GM18907 (cell line): ENCODE measurements at regions not wholly inside any gene's neighbourhood (a gene's known extent, or its start where the extent isn't known, plus 50 kb on each side); places are given as distances from the start of the nearest gene placed in this dataset.

Experiments
- ATAC-seq: cut with Tn5 transposase; IDR thresholded peaks from one replicate; pipeline ENCODE4 v1.9.1; 2021; ENCODE audit warnings: mild to moderate bottlenecking, moderate library complexity; ENCODE audit not compliant: unreplicated experiment

DNA sequence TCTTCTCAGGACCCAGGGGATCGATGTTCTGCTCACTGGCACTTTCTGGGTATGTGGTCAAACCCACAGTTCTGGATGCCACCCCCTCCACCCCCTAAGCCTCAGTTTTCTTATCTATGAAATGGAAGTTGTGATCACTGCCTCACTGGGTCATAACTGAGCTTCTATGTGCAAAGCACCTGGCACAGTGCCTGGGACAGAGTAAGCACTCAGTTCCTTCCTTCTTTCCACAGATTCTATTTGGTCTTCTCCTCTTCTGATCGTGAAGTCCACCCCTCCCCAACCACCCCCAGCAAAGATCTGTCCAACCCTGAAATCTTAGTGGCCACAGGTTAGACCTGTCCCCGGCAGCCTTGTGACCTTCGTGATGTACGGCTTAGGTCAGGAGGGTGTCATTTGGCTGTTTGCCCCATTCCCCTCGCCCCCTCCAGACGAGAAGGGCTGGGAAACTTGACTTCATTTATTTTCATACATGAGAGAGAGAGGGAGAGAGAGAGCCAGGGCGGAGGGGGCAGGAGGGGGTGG is 181.4 kb downstream of the FGF18 start:
- no peak for ATAC-seq

DNA sequence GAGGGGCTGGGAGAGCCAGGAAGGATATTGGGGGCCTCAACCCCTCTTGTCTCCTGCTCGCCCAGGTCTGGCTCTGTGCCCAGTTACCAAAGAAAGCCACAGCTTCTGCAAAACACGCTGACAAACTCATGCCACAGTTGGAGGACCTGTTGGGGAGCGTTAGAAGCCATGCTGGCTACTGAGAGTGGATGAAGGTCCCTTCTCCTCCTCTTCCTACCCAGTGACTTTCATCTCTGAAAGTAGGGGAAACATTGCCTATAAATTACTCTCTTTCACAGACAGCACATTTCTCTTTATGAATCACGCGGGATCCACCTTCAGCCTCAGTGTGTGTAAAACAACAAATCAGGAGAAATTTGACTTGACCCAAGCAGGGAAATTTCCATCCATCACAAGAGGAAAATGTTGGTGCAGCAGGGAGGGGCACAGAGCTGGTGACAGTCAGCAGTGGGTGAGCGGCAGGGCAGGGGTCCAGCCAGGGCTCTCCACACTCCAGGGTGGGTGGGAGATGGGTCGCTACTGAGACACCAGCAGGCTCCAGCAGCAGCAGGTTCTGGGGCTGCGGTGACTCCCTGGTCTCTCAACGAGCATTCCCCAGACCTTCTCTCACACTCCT is 181.9 kb downstream of the FGF18 start:
- ATAC-seq, result no peak

DNA sequence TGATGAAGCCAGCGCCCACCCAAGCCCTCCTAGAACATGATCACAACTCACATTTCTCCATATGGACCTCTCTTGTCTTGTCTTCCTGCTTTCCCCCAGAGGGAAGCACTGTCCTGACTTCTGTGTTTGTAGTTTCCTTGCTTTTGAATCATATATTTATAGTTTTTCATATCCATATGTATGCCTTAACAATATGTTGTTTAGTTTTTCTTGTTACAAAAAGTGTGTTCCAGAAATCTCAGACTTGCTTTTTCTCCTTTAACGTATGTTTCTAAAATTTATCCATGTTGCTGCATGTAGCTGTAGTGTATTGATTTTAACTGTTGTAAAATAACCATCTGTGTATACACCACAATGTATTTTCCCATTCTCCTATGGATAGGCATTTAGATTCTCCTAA is 182.0 kb upstream of the SMIM23 start:
- no peak for ATAC-seq

DNA sequence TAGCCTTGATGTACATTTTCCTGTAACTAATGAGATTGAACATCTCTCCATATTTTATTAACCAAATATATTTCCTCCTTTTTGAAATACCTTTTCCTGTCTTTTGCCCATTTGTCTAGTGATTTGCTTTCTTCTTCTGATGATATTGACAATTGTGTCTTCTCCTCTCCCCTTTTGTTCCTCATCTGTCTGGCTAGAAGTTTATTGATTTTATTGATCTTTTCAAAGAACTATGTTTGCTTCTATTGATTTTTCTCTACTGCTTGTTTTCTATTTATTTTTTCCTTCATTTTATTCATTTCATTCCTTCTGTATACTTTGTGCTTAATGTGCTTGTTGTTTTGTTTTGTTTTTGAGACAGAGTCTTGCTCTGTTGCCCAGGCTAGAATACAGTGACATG is 181.4 kb upstream of the SMIM23 start:
- ATAC-seq, result no peak

DNA sequence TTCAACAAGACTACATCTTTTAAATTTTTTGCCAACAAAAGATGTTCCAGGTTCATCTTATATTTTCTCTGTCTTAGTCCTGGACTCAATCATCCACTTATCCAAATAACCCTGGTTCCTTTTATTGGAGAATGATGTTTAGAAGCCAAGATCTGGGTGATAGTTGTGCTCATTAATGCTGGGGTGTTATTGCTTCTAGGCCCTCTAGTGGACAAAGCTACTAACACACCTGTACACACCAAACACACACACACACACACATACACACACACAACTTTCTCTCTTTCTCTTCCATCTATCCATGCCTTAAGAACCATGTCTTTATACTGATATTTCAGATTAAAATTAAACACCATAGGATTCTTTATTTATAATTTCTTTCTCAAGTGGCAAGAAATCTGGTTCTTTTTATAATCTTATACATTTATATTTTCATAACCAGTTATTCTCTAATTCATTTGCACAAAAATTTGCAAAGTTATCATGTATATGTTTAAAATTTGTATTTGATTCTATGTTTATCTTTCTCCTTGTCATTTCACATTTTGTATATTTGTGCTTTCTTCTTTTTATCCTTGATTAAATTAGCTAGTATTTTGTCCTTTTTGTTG is 179.1 kb upstream of the SMIM23 start:
- ATAC-seq, result no peak

DNA sequence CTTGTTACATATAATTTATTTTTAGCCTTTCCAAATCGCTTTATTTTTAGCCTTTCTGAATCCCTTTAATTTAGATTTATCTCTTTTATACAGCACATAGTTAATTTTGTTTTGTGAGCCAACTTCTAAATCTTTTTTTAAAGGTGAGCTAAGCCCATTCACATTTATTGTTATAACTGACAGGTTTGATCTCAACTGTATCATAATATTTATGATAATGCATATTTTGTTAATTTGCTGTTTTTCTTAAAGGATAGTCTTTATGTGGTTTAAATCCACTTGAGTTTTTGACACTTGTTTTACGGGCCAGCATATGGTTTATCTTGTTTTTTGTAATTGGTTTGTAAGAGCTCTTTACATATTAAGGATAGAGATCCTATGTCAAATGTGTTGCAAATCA is 177.8 kb upstream of the SMIM23 start:
- no peak for ATAC-seq

DNA sequence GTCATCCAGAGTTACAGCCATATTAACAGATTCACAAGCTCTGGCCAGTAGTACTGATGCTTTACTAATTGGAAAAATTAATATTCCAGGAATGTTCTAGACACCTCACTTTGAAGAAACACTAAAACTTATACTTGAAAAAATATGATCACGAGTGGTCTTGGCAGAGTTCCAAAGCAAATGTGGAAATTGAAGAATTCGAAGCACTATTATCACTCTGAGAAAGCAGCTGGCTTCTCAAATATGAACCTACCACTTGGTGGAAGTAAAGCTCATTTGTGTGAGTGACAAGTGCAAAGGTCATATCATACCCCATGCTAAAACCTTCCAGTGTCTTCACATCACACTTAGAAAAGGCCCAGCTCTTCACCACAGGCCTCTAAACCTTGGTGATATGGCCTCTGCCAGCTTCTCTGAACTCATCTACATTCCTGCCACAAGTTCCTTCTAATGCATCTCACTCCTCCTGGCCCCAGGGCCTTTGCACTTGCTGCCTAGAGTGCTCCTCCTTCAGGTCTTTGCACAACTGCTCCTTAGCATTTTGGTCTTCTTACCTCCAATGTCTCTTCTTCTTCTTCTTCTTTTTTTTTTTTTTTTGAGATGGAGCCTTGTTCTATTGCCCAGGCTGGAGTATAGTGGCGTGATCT is 175.7 kb upstream of the SMIM23 start:
- ATAC-seq, result no peak

DNA sequence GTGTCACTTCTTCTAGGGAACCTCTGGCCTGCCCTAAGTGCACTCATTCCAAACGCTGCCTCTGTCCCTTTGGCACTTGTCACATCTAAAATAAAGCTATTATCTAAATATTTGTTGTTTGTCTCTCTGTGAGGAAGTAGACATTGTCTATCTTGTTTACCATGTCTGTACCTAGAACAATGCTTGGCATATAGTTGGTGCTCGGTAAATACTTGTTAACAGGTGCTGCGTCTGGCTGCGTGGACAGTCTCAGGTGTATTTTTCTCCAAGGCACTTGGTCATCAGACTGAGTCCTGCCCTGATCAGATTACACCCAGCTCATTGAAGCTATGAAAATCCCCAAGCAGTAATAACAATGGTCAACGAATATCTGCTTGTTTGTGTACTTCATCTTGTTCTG is 174.9 kb upstream of the SMIM23 start:
- no peak for ATAC-seq

DNA sequence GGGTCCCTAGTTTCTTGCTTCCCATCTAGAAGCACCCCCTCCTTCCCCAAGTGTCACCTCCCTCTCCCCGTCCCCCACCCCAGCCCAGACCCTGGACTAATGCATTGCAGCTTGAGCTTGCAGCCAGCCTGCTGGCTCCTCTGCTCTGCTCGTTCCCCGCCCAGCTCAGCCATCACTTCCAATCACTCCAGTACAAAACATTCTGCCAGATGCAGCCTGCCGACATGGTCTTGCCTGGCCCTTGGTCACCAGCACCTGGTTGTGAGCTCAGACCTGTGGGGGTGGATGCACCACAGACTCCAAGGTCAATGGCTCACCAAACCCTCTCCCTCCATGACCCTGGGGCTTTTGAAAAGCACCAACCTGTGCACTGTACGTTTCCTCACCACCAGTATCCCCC is 172.9 kb upstream of the SMIM23 start:
- no peak for ATAC-seq

DNA sequence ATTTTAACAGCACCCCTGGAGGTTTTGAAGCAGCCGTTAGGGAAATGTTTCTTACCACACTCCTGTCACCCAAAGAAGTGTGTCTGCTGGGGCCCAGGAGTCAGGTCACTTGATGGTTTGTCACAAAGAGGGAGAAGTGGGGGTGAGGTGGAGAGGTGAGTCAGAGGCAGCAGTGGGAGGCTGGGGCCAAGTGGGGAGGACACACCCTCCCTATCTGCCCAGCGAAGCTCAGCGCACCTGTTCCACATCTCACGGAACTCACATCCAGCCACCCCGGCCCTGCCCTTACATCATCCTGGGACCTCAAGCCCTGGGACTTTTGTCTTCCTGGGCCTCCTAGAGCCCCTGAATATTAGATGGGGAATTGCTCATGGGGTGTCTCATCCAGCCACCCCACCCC is 171.1 kb upstream of the SMIM23 start:
- no peak for ATAC-seq

DNA sequence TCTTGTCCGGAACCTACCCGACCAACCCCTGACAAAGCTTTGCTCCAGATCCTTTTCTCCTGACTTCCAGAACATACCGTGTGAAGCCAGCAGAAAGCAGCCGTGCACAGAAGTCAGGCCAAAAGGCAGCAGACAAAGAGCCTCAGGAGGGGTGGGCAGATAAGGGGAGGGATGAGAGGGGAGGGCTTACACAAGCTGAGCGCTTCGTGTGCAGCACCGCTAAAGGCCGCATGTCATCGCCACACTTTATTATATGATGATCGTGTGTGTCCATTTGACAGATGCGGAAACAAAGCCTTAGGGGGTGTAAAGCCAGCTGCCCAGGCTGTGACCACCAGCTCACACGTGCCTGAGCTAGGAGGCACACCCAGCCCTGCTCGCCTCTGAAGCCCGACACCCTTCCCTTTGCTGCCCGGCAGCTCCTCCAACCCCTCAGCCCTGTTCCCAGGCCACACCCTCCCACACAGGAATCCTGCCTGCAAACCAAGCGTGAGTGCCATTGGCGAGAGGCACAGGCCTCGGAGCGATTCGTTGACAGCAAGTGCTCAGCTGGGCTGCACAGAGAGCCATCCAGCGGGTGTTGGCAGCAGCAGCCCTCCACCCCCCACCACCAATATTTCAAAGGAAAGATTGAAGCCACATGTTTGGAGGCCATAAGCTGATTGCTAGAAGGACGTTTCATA is 170.5 kb upstream of the SMIM23 start:
- ATAC-seq, result no peak

DNA sequence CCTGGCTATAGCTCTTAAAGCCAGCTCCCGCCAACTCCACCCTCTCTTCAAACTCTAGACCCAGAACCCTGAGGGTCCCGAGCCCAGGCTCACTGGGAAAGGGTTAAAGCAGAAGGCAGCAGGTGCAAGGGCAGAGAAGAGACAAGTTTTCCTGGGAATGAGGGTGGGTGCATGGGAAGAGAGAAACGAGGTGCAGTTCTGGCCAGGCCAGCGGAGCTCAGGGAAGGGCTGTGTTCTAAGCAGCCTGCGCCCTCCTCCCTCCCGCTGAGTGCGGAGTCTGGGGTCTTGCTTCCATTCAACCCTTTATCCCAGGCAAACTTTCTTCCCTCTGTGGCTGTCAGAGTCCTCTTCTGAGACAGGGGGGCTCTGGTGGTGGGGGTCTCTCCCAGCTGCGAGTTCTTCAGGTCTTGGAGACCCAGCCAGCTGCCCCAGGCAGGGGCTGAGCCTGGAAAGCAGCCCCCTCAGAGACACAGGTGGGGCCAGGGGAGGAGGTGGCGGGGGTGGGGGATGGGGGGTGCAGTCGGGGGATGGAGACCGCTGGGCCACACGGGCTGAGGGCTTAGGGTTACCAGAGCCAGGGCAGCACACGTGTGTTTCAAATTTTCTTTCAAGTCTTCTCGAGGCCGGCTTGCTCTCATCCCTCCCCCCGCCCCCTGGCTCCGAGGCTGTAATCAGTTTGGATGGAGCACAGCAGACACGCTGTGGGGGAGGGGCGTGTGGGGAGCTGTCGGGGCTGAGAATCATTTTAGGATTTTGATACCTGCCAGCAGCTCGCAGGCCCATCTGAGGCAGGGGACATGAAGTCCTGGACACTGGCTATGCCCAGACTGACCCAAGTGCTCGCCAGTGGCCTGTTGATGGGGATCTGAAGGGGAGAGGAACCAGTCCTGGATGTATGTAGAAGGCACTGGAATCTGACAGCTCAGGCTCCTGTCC is 169.6 kb upstream of the SMIM23 start:
- no peak for ATAC-seq

DNA sequence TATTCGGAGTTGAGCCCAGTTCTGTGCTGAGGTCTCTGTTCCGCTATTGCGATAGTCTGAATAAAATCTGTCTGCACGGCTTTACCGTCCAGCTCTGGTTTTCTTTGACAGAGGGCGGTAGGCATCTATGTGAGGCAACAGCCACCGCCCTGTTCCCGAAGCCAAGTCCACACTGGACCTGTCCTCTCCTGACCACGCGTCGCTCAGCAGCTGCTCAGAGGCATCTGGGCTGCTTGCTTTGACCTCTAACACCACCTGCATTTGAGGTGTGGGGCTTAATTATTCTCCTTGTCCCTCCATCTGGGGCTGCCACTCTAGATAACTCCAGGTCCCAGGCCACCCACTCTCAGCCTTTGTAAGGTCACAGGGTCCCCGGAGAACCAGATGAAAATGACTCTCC is 168.4 kb upstream of the SMIM23 start:
- no peak for ATAC-seq

DNA sequence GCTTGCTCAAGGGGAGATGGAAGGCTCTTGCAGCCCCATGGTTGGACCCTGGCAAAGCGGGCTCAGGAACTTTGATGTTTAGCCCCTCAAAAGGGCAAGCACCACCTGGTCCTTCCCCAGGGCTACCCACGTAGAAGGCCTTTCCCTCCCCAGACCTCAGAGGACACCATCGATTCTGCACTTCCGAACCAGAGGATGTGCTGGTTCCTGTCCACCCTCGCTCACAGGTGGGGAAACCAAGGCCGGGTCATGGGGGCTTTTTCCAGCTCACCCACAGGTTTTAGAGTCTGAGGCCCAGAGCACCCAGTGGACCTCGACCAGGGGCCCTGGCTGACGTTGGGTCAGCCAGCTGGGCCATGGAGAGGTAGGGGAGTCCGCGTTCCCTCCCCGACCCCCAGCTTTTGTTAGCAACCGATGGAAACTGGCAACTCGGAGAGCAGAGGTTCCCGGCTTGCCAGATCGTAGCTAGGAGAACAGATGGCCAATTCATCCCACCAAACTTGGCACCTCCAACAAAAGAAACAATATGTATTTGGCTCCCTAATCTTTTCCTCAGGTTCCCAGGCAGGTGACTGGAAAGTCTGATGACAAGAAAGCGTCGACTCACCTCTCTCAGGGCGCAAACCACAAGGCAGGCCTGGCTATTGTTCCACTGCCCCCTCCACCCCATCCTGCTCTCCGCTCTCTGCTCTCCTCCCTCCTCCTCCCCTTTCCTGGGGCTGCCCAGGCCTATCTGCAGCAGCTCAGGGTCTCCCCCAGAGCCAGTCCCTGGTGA is 167.6 kb upstream of the SMIM23 start:
- ATAC-seq, result no peak

DNA sequence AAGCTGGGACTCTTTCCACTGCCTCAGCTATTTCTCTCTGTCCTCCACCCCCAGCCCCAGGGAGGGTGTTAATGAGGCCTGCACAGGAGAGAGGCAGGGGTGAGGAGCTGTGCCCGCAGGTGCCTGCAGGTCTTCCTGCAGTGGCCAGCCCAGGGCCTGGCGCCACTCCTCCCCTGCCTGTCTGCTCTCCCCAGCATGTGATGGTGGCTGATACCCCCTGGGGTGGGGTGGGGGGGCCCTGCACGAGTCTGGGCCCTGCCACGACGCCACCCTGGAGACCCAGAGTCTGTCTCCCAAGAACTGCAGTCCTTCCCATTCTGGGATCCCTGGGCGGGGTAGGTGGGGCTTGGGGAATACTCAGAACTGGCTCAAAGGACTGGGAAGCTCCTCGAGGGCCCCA is 166.4 kb upstream of the SMIM23 start:
- no peak for ATAC-seq

DNA sequence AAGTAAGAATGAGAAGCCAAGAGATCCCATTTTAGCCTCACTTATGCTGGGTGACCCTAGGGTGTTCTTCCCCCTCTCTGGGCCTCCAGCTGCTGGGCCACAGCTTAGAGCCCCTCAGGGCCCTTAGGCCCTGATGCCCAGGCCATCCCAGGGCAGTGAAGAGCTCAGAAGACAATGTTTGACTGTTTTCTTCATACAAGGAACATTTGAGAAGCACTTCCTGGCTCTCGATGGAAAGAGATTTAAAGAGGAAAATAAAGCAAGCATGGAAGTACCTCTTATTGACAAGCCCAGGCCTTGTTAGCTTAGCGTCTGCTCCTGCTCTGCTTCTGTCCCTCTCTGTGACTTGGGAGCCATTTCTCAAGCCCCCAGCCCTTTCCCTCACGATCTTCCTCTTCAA is 165.9 kb upstream of the SMIM23 start:
- ATAC-seq, result no peak

DNA sequence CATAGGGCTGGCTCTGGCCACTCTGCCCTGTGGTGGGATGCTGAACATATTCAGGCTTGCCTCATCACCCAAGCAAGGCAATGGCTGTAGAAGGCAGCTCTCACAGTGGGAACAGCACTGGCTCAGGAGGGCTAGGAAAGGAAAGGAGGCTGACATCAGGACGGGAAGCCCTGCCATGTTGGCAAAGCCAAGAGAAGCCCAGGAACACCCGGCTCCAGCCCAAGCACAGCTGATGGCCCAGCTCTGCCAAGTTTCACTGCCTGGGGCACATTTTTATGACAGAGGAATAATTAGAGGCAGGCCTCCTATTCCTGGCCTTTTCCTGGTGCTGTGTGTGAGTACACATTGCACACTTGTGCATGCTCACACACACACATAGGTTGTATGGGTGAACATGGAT is 163.6 kb upstream of the SMIM23 start:
- no peak for ATAC-seq

DNA sequence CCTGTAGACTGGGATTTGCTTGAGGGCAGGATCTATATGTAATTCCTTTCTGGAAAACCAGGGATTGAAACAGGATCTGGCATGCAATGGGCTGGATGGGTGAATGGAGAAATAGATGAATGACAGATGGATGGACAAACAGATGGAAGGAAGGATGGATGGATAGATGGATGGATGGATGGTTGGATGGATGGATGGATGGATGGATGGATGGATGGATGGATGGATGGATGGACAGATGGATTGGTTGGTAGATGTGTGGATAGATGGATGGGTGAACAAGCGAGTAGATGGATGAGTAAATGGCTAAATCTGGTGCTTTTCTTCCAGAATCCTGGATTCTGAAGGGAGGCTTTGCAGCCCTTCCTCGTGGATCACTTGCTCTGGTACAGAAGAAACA is 162.5 kb upstream of the SMIM23 start:
- ATAC-seq, result no peak

DNA sequence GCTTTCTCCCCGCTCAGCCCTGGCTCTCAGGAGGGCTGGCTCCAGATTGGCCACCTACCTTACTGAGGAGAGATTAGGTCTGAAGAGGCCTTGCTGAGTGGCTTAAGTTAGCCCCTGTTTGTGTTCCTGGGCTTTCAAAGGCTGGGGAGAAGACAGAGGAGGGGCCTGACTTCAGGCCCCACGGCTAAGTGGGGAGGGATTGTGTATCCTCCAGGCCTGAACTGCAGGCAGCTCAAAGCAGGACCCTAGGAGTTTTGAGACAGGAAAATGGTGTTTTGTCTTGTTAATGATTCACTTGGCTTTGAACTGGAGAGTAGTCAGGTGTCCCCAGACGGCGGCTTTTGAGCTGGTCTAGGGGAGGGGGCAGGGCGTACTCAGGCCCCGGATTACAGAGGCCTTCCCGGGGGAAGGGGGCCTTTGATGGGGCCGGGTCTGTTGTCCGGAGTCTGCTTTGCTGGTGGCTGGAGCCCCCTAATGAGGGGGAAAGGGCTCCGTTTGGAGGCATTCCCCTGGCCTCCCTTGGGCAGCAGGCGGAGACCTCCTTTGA is 162.0 kb upstream of the SMIM23 start:
- no peak for ATAC-seq

DNA sequence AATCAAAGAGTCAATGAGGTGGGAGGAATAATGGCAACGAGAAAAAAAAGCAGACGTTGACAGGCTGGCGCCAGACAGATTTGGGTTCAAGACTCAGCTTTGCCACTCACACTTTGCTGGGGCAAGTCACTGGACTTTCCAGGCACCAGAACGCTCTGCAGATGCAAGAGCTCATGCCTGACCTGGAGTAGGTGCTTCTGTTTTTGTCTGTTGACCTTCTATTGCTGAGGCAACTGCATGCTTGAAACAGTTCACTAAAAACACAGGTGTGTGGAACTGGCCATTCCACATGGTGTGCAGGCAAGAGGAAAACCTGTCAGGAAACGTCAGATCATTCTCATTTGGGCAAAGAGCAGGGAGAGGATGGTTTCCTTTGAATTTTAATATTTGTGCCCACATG is 161.2 kb upstream of the SMIM23 start:
- no peak for ATAC-seq
